ENCODE measurements at regions not wholly inside any gene's neighbourhood (a gene's known extent, or its start where the extent isn't known, plus 50 kb on each side); places are given as distances from the start of the nearest gene placed in this dataset.

DNA sequence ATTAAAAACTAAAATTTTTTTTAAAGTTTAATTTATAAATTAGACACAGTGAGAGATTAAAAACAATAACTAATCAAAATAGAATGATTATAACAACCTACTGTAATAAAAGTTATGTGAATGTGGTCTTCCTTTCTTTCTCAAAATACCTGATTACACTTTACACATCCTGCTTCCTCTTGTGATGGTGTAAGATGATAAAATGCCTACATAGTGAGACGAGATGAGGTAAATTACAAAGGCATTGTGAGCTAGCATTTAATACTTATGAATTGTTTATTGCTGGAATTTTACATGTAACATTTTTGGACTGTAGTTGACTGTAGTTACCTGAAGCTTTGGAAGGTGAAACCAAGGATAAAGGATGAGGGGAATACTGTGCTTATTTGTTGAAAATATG, 94.2 kb upstream of the CLEC14A start:
- TF ChIP-seq, protein P1, sequence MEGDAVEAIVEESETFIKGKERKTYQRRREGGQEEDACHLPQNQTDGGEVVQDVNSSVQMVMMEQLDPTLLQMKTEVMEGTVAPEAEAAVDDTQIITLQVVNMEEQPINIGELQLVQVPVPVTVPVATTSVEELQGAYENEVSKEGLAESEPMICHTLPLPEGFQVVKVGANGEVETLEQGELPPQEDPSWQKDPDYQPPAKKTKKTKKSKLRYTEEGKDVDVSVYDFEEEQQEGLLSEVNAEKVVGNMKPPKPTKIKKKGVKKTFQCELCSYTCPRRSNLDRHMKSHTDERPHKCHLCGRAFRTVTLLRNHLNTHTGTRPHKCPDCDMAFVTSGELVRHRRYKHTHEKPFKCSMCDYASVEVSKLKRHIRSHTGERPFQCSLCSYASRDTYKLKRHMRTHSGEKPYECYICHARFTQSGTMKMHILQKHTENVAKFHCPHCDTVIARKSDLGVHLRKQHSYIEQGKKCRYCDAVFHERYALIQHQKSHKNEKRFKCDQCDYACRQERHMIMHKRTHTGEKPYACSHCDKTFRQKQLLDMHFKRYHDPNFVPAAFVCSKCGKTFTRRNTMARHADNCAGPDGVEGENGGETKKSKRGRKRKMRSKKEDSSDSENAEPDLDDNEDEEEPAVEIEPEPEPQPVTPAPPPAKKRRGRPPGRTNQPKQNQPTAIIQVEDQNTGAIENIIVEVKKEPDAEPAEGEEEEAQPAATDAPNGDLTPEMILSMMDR (IDR thresholded peaks at IDR 0.05), result no peak
- TF ChIP-seq POLR2A (IDR thresholded peaks at IDR 0.05), result no peak
